IPS-15b (cell line): ENCODE measurements at regions not wholly inside any gene's neighbourhood (a gene's known extent, or its start where the extent isn't known, plus 50 kb on each side); places are given as distances from the start of the nearest gene placed in this dataset.

Source experiments
- H3K27me3 ChIP-seq: one replicate; pipeline ENCODE4 v1.6.1; 2013; ENCODE audit warnings: low read length; ENCODE audit not compliant: control insufficient read depth, insufficient read depth
- H3K36me3 ChIP-seq: one replicate; pipeline ENCODE4 v1.6.1; 2013; ENCODE audit warnings: low read length; ENCODE audit not compliant: control insufficient read depth, insufficient read depth
- H3K4me1 ChIP-seq: one replicate; pipeline ENCODE4 v1.6.1; 2013; ENCODE audit warnings: mild to moderate bottlenecking, low read length; ENCODE audit not compliant: control insufficient read depth, insufficient read depth
- H3K4me3 ChIP-seq: one replicate; pipeline ENCODE4 v1.5.1; 2013; ENCODE audit warnings: low read depth, low read length
- H3K9ac ChIP-seq: one replicate; pipeline ENCODE4 v1.6.1; 2013; ENCODE audit warnings: low read depth, mild to moderate bottlenecking, low read length
- H3K9me3 ChIP-seq: one replicate; pipeline ENCODE4 v1.6.1; 2013; ENCODE audit warnings: mild to moderate bottlenecking, low read length; ENCODE audit not compliant: control insufficient read depth, insufficient read depth

- no peak overlapping the region for H3K4me3 ChIP-seq
- H3K9ac ChIP-seq = no peak overlapping the region
- no peaks in the 10 kb centered on the region for H3K36me3 ChIP-seq
- no peaks in the 10 kb centered on the region for H3K27me3 ChIP-seq
- H3K4me1 ChIP-seq = peaks cover 2% of the 10 kb centered on the region
- no peaks in the 10 kb centered on the region for H3K9me3 ChIP-seq
Measured at GRCh38 chr10:128721963-128722445, 595.8 kb upstream of the MKI67 start.

DNA sequence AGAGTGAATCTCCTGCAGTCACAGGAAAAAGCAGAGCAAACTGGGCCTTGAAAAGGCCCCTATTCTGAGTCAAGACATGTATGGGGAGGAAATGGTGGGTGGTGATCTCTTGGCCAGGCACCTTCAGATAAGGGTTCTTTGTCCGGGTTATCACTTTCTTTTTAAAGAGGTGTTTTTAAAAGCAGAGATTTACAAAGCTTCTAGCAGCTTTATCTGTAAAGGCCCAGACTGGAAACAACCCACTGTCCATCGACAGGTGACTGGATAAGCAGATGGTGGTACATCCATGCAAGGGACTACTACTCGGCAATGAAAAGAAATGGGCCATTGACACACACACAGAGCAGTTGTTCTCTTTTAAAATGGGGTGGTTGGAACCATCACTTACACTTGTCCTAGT, 596.7 kb upstream of the MKI67 start:
- H3K9me3 ChIP-seq = no peaks in the 10 kb centered on the region
- no peaks in the 10 kb centered on the region for H3K36me3 ChIP-seq
- no peaks in the 10 kb centered on the region for H3K27me3 ChIP-seq
- no peak overlapping the region for H3K4me3 ChIP-seq
- no peak overlapping the region for H3K9ac ChIP-seq
- peaks cover 4% of the 10 kb centered on the region for H3K4me1 ChIP-seq

DNA sequence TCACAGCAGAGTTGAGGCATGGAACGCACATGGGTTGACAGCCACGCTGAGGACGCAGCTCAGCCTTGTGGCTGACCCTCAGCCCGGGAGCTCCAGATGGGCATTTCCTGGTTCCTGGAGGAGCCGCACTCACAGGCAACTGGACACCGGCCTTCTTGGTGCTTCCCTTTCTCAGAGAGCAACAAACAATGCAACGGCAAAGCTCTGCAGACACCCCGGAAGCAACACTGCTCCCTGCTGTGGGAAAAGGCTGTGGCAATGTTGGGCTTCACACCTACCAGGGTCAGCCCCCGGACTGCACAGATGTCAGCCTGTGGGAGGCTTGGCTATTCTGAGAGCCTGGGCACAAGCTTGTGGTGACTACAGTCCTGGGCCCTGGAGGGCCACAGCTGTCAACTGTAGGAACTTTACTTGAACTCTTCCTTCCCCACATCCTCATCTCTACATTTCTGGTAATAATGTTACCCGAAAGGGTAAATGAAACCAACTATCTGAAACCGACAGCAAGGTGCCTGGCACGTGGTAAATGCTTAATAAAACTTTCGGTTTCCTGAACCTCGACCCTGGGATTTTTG, 597.5 kb upstream of the MKI67 start:
- Histone ChIP-seq H3K4me3 (no peak overlapping the region), H3K9me3 (no peaks in the 10 kb centered on the region), H3K36me3 (no peaks in the 10 kb centered on the region), H3K9ac (no peak overlapping the region), H3K4me1 (peaks cover 4% of the 10 kb centered on the region), H3K27me3 (no peaks in the 10 kb centered on the region)

DNA sequence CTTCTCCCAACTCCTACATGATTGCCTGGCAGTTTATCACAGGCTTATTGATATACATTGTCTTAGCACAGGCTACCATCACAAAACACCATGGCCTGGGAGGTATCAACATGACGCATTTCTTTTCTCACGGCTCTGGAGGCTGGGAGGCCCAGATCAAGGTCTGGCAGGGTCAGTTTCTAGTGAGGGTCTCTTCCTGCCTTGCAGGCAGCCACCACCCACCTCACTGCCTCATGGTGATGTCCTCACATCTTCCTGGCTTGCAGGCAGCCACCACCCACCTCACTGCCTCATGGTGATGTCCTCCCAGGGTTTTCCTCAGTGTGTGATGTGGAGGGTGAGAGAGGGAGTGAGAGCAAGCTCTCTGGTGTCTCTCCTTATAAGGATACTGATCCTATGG, 599.3 kb upstream of the MKI67 start:
- no peak overlapping the region for H3K9ac ChIP-seq
- H3K36me3 ChIP-seq = no peaks in the 10 kb centered on the region
- no peaks in the 10 kb centered on the region for H3K27me3 ChIP-seq
- H3K9me3 ChIP-seq = no peaks in the 10 kb centered on the region
- H3K4me1 ChIP-seq = peaks cover 4% of the 10 kb centered on the region
- no peak overlapping the region for H3K4me3 ChIP-seq

DNA sequence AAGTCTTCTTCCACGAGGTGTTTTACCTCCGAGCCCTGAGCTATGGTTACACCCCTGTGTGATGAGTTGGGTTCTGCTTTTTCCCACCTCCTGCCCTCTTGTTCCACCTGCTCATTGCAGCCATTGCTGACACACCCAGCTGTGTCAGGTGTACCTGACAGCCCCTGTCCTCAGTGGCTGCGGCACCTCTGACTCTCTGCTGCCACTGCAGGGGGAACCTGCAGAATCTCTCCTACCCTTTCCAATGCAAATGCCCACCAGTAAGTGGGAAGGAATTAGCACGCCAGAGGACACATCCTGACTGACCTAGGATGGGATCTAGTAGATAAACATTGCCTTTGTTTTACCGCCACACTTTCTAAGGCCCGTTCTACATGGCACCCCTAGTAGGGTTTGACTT, 600.9 kb upstream of the MKI67 start:
- no peak overlapping the region for H3K9ac ChIP-seq
- no peak overlapping the region for H3K4me3 ChIP-seq
- no peaks in the 10 kb centered on the region for H3K9me3 ChIP-seq
- H3K36me3 ChIP-seq = no peaks in the 10 kb centered on the region
- no peaks in the 10 kb centered on the region for H3K27me3 ChIP-seq
- H3K4me1 ChIP-seq = peaks cover 4% of the 10 kb centered on the region

DNA sequence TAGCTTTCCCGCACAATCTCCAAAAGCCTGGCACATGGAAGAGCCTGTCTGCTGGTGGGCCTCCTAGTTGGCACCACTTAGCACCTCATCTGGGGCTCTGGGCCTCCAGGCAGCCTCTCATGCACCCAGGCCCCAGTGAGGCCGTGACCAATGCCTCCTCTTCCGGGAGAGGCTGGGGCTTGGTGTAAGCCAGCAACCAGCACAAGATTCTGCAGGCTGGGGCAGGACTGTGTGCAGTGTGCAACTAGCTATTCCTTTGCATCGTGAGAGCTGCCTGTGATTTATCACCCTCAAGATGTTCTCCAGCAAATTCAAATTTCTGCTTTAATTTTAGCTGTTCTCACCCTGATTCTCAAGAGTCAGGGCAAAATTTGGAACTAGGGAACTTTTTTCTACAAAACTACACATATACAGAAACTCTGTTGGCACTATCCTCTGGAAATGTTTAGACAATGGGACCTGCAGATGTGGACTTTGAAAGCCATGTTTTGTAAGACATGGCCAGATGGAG, 603.7 kb upstream of the MKI67 start:
- H3K4me3 ChIP-seq = no peak overlapping the region
- H3K9ac ChIP-seq = no peak overlapping the region
- no peaks in the 10 kb centered on the region for H3K27me3 ChIP-seq
- H3K4me1 ChIP-seq = peaks cover 4% of the 10 kb centered on the region
- no peaks in the 10 kb centered on the region for H3K9me3 ChIP-seq
- no peaks in the 10 kb centered on the region for H3K36me3 ChIP-seq

- Histone ChIP-seq H3K4me1 (peaks cover 4% of the 10 kb centered on the region), H3K9ac (no peak overlapping the region), H3K9me3 (no peaks in the 10 kb centered on the region), H3K36me3 (no peaks in the 10 kb centered on the region), H3K4me3 (no peak overlapping the region), H3K27me3 (no peaks in the 10 kb centered on the region)
Measured at GRCh38 chr10:128730922-128731321, 604.7 kb upstream of the MKI67 start.

DNA sequence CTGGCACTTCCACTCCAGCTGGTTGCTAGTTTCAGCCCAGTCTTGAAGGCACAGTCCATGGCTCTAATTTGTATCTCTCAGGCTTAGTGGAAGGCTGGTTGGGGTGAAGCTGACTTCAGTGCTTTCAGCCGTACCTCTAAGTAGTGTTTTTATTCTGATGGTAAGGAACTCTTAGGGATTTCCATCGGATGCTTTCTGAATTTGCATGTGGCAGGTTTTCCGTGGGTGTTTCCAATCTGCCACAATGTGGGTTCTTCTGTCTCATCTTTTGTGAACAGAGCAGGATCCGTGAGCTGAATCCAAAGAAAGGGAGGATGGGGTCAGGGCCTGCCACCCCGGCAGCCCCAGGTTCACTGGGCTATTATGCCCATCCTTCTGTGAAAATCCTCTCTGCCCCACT, 607.9 kb upstream of the MKI67 start:
- no peaks in the 10 kb centered on the region for H3K36me3 ChIP-seq
- no peak overlapping the region for H3K9ac ChIP-seq
- H3K4me1 ChIP-seq = no peaks in the 10 kb centered on the region
- H3K4me3 ChIP-seq = no peak overlapping the region
- no peaks in the 10 kb centered on the region for H3K27me3 ChIP-seq
- no peaks in the 10 kb centered on the region for H3K9me3 ChIP-seq

DNA sequence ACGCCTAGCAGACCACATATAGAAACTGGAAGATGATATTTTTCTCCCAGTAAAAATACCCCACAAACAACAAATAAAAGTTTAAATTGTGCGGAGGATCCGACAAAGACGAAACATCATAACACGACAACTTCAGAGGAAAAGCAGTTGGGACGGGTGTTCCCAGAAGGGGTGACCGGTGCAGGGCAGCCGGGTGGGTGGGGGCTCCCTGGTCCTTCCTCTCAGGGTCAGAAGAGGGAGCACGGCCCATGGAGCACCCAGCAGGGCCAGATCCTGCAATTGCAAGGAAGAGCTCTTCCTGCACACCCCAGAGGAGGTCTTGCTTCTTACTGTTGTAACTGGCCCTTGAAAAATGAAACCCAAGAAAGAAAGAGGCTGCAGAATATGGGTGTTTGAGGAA, 608.5 kb upstream of the MKI67 start:
- no peaks in the 10 kb centered on the region for H3K36me3 ChIP-seq
- no peak overlapping the region for H3K4me3 ChIP-seq
- H3K9ac ChIP-seq = no peak overlapping the region
- no peaks in the 10 kb centered on the region for H3K4me1 ChIP-seq
- H3K9me3 ChIP-seq = no peaks in the 10 kb centered on the region
- no peaks in the 10 kb centered on the region for H3K27me3 ChIP-seq

DNA sequence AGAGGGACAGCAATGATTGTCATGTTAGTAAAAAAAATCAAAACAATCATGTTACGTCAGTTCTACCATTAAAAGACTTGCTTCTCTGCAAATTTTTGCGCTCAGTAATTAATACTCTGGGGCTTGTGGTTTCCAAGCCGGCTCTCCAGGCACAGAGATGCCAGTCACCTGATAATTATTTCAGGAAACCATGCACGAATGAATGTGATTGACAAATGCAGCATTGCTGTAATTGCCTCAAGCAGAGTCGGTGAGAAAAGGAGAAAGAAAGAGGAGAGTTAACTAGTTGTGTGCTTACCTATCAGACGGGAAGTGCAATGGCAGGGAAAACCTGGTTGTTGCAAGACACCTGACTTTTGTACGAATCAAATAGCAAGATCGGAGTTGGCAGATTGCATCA, 609.8 kb upstream of the MKI67 start:
- H3K4me1 ChIP-seq = no peaks in the 10 kb centered on the region
- H3K9me3 ChIP-seq = no peaks in the 10 kb centered on the region
- H3K27me3 ChIP-seq = no peaks in the 10 kb centered on the region
- H3K9ac ChIP-seq = no peak overlapping the region
- H3K36me3 ChIP-seq = no peaks in the 10 kb centered on the region
- no peak overlapping the region for H3K4me3 ChIP-seq

GRCh38 chr10:128738386-128738915, 612.2 kb upstream of the MKI67 start:
- Histone ChIP-seq H3K9ac (no peak overlapping the region), H3K36me3 (no peaks in the 10 kb centered on the region), H3K4me3 (no peak overlapping the region), H3K4me1 (no peaks in the 10 kb centered on the region), H3K9me3 (no peaks in the 10 kb centered on the region), H3K27me3 (no peaks in the 10 kb centered on the region)

GRCh38 chr10:128739930-128740329, 613.7 kb upstream of the MKI67 start:
- Histone ChIP-seq H3K4me1 (no peaks in the 10 kb centered on the region), H3K9me3 (no peaks in the 10 kb centered on the region), H3K9ac (no peak overlapping the region), H3K4me3 (no peak overlapping the region), H3K27me3 (no peaks in the 10 kb centered on the region), H3K36me3 (no peaks in the 10 kb centered on the region)
